ENCODE measurements at regions not wholly inside any gene's neighbourhood (a gene's known extent, or its start where the extent isn't known, plus 50 kb on each side); places are given as distances from the start of the nearest gene placed in this dataset.

DNA sequence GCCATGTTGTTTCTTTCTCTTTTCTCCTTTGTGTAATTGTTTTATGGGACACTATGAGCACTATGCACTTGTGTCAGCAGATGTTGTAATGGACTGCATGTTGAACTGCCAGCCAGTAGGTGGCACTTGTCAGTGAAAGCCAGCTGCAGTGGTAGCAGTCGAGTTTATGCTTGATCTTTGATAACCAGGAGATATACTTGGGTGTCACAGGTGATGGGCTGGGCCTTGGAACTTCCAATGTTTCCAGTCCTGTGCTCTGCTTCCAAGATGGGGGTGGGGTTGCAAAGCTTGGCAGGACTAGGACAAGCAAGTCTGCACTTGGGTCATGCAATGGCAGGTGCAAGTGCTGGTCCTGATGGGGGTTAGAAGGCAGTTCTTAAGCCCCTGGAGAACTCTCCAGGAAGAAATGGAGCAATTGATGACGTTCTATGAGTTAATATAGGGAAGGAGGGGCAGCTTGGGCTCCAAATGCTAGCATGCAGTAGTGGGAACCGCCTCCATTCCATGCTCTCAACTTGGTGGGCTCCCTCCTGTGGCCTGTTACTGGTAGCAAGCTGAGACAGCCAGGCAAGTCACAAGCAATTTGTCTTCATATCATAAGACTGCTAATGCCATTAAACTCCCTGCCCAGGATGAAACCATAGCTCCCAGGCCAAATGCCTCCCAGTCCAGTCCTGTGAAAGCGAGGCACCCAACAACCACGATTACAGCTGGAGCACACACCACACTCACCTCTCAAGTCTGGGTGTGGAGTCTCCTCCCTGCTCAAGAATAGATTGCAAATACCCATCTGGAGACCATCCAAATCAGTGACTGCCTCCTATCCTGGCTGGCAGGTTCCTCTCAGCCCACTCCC, 287.2 kb downstream of the CGGBP1 start:
- Mint-ChIP-seq H3K27ac (ENCODE audit: unreplicated experiment) (no peak overlapping the region), H3K36me3 (ENCODE audit: unreplicated experiment) (no peaks in the 10 kb centered on the region), H3K9me3 (ENCODE audit: unreplicated experiment) (no peaks in the 10 kb centered on the region), H3K4me3 (ENCODE audit: unreplicated experiment) (no peak overlapping the region), H3K27me3 (ENCODE audit: unreplicated experiment) (peaks cover 4% of the 10 kb centered on the region), H3K4me1 (ENCODE audit: unreplicated experiment) (no peaks in the 10 kb centered on the region)
- DNase-seq (ENCODE audit: extremely low spot score, unreplicated experiment), result no peak
- TF ChIP-seq, protein P1, sequence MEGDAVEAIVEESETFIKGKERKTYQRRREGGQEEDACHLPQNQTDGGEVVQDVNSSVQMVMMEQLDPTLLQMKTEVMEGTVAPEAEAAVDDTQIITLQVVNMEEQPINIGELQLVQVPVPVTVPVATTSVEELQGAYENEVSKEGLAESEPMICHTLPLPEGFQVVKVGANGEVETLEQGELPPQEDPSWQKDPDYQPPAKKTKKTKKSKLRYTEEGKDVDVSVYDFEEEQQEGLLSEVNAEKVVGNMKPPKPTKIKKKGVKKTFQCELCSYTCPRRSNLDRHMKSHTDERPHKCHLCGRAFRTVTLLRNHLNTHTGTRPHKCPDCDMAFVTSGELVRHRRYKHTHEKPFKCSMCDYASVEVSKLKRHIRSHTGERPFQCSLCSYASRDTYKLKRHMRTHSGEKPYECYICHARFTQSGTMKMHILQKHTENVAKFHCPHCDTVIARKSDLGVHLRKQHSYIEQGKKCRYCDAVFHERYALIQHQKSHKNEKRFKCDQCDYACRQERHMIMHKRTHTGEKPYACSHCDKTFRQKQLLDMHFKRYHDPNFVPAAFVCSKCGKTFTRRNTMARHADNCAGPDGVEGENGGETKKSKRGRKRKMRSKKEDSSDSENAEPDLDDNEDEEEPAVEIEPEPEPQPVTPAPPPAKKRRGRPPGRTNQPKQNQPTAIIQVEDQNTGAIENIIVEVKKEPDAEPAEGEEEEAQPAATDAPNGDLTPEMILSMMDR (IDR thresholded peaks at IDR 0.05), result peak; percentile 60

DNA sequence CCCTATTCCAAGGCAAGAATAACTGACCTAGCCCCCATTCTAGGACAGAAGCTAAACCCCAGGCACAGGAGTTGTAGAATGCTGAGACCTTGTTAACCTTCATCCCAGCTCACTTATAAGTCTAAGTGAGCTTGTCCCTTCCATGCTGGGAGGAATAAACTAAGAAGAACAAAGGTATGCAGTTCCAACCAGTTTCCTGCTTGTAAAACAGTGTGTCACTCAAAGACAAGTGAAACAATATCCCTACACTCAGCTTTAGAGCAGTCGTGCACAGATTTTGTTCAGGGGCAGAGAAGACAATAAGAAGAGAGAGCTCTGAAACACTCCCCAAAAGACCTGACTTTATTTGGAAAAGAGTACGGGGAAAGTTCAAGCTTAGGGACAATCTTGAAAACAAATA, 292.1 kb downstream of the CGGBP1 start:
- Mint-ChIP-seq H3K36me3 (ENCODE audit: unreplicated experiment) (no peaks in the 10 kb centered on the region), H3K4me3 (ENCODE audit: unreplicated experiment) (no peak overlapping the region), H3K4me1 (ENCODE audit: unreplicated experiment) (no peaks in the 10 kb centered on the region), H3K27me3 (ENCODE audit: unreplicated experiment) (peaks cover 7% of the 10 kb centered on the region), H3K9me3 (ENCODE audit: unreplicated experiment) (no peaks in the 10 kb centered on the region), H3K27ac (ENCODE audit: unreplicated experiment) (no peak overlapping the region)
- DNase-seq (ENCODE audit: extremely low spot score, unreplicated experiment), result no peak
- TF ChIP-seq, protein P1 (IDR thresholded peaks at IDR 0.05), result no peak

DNA sequence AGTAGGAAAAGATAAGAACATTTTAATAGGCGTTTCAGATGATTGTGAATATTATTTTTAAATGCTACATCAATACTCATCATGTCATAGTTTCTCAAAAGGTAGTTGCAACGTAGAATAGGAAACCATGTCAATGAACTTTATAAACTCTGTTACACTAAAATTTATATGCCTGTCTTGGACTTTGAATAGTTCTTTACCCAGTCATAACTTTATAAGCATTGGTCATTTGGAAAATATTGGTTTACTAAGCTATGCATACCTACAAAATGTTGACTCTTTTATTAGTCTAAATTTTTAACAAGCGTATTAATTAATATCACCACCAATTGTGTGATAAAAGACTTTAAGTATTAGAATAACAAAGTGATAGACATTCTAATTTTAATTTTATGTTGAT, 293.5 kb downstream of the CGGBP1 start:
- TF ChIP-seq, protein P1 (IDR thresholded peaks at IDR 0.05), result no peak
- Mint-ChIP-seq H3K4me3 (ENCODE audit: unreplicated experiment) (no peak overlapping the region), H3K4me1 (ENCODE audit: unreplicated experiment) (no peaks in the 10 kb centered on the region), H3K27me3 (ENCODE audit: unreplicated experiment) (peaks cover 7% of the 10 kb centered on the region), H3K27ac (ENCODE audit: unreplicated experiment) (no peak overlapping the region), H3K9me3 (ENCODE audit: unreplicated experiment) (no peaks in the 10 kb centered on the region), H3K36me3 (ENCODE audit: unreplicated experiment) (no peaks in the 10 kb centered on the region)
- DNase-seq (ENCODE audit: extremely low spot score, unreplicated experiment), result no peak

DNA sequence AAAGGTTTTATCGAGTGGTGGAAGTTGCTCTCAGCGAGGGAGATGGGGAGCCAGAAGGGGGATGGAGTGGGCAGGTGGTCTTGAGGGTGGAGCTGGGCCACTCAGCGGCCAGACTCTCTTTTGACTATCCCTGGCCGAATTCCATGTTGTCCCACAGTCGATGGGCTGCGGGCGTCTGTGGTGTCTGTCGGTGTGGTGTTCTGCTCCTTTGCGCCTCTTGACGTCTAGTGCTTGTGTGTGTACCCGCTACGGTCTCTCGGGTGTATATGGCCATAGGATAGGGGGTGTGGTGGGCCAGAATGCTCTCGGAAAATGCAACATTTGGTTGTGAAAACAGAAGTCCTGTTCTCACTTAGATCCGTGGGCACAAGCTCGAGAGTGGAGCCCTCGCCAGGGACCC, 297.0 kb downstream of the CGGBP1 start:
- no peak for DNase-seq (ENCODE audit: extremely low spot score, unreplicated experiment)
- Mint-ChIP-seq H3K9me3 (ENCODE audit: unreplicated experiment) (no peaks in the 10 kb centered on the region), H3K4me1 (ENCODE audit: unreplicated experiment) (no peaks in the 10 kb centered on the region), H3K36me3 (ENCODE audit: unreplicated experiment) (no peaks in the 10 kb centered on the region), H3K4me3 (ENCODE audit: unreplicated experiment) (no peak overlapping the region), H3K27me3 (ENCODE audit: unreplicated experiment) (peaks cover 4% of the 10 kb centered on the region), H3K27ac (ENCODE audit: unreplicated experiment) (no peak overlapping the region)
- TF ChIP-seq, protein P1 (IDR thresholded peaks at IDR 0.05), result no peak

DNA sequence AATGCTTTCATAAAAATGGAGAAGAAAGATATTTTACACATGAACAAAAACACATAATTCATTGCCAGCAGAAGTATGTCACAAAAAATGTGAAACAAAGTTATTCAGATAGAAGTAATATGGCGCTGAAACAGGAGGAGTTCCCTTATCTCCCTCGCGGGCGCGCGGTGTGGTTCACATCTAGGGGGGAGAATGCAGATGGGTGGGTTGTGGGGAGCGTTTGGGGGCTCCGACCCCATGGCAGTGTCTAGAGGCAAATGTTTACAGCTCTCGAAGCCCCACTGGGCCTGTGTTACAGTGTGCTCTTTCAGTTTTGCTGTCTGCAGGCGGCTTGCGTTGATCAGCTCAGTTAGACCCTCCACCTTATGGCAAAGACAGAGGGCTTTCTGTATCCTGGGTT, 297.5 kb downstream of the CGGBP1 start:
- H3K36me3 Mint-ChIP-seq (ENCODE audit: unreplicated experiment), result no peaks in the 10 kb centered on the region
- TF ChIP-seq, protein P1 (IDR thresholded peaks at IDR 0.05), result no peak
- H3K27me3 Mint-ChIP-seq (ENCODE audit: unreplicated experiment), result no peaks in the 10 kb centered on the region
- H3K9me3 Mint-ChIP-seq (ENCODE audit: unreplicated experiment), result no peaks in the 10 kb centered on the region
- H3K4me3 Mint-ChIP-seq (ENCODE audit: unreplicated experiment), result no peak overlapping the region
- no peak for DNase-seq (ENCODE audit: extremely low spot score, unreplicated experiment)
- no peak overlapping the region for H3K27ac Mint-ChIP-seq (ENCODE audit: unreplicated experiment)
- no peaks in the 10 kb centered on the region for H3K4me1 Mint-ChIP-seq (ENCODE audit: unreplicated experiment)

Measured in osteocyte (in vitro differentiated cells).